ENCODE measurements at regions not wholly inside any gene's neighbourhood (a gene's known extent, or its start where the extent isn't known, plus 50 kb on each side); places are given as distances from the start of the nearest gene placed in this dataset.

GRCh38 chr1:192896376-192896775 is 87.5 kb downstream of the RGS2 start:
- no peak for TF ChIP-seq CTCF (IDR thresholded peaks at IDR 0.05 in 2 of 3, conservative IDR thresholded peaks at IDR 0.05 in 1 of 3; ENCODE audit: control insufficient read depth in 2 of 3, extremely low read depth in 1 of 3, insufficient read depth in 1 of 3, low read depth in 3 of 3, low read length in 3 of 3)
- TF ChIP-seq MYC (IDR thresholded peaks at IDR 0.05; ENCODE audit: insufficient read depth, insufficient read length, insufficient replicate concordance, low read length, severe bottlenecking): no peak
- TF ChIP-seq NFYB (IDR thresholded peaks at IDR 0.05; ENCODE audit: insufficient read depth, low read depth, low read length): no peak
- no peak for TF ChIP-seq CREB1 (IDR thresholded peaks at IDR 0.05; ENCODE audit: low read depth)
- TF ChIP-seq ZNF592 (IDR thresholded peaks at IDR 0.05): no peak
- no peak for TF ChIP-seq SREBF2 (IDR thresholded peaks at IDR 0.05; ENCODE audit: low read length)
- no peak for TF ChIP-seq SIX5 (IDR thresholded peaks at IDR 0.05; ENCODE audit: low read depth, low read length, severe bottlenecking)
- no peak for TF ChIP-seq ZNF217 (IDR thresholded peaks at IDR 0.05)
- TF ChIP-seq ZNF274 (IDR thresholded peaks at IDR 0.05; ENCODE audit: insufficient read depth, insufficient read length): no peak
- no peak for TF ChIP-seq NBN (IDR thresholded peaks at IDR 0.05)
- TF ChIP-seq CHD2 (IDR thresholded peaks at IDR 0.05; ENCODE audit: borderline replicate concordance, low read depth, low read length): no peak
- TF ChIP-seq POLR2A (IDR thresholded peaks at IDR 0.05; ENCODE audit: low read depth, low read length): no peak
- TF ChIP-seq HCFC1 (IDR thresholded peaks at IDR 0.05; ENCODE audit: low read length): no peak

Data from GM12878 (cell line).